CD14-positive monocyte (primary cell): ENCODE measurements at regions not wholly inside any gene's neighbourhood (a gene's known extent, or its start where the extent isn't known, plus 50 kb on each side); places are given as distances from the start of the nearest gene placed in this dataset.

ENCODE experiments used
- DNase-seq, 3 donors: peaks; one replicate each; pipeline ENCODE4 v3.0.0-alpha.2; 2011 to 2022
- H2AFZ ChIP-seq: 2 replicates; pipeline ENCODE4 v1.6.0; 2012; ENCODE audit warnings: mild to moderate bottlenecking, low read depth, low read length, inconsistent platforms; ENCODE audit not compliant: insufficient read depth, poor library complexity, severe bottlenecking
- H3K27ac ChIP-seq, 2 donors: 1 replicate in 1 of 2; 2 replicates in 1 of 2; pipeline ENCODE4 v1.5.1; 2012 to 2013; ENCODE audit warnings: low read length in 2 of 2, control low read depth in 1 of 2, inconsistent platforms in 1 of 2, low read depth in 1 of 2, mild to moderate bottlenecking in 1 of 2
- H3K27me3 ChIP-seq, 2 donors: one replicate each; pipeline versions ENCODE4 v1.6.0 to v1.6.1; 2011 to 2013; ENCODE audit warnings: low read length in 2 of 2; ENCODE audit not compliant: control insufficient read depth in 2 of 2, insufficient read depth in 2 of 2
- H3K36me3 ChIP-seq, 2 donors: replicated peaks in 1 of 2; 1 replicate in 1 of 2; 2 replicates in 1 of 2; pipeline versions ENCODE4 v1.5.1 to v1.6.1; 2012 to 2013; ENCODE audit warnings: low read length in 2 of 2, control low read depth in 1 of 2, inconsistent platforms in 1 of 2, mild to moderate bottlenecking in 1 of 2; ENCODE audit not compliant: insufficient read depth in 2 of 2, control insufficient read depth in 1 of 2
- H3K4me1 ChIP-seq, 2 donors: 1 replicate in 1 of 2; 2 replicates in 1 of 2; pipeline versions ENCODE4 v1.5.1 to v1.6.1; 2012 to 2013; ENCODE audit warnings: low read length in 2 of 2, control low read depth in 1 of 2, inconsistent platforms in 1 of 2, mild to moderate bottlenecking in 1 of 2, moderate library complexity in 1 of 2; ENCODE audit not compliant: insufficient read depth in 2 of 2, control insufficient read depth in 1 of 2
- H3K4me2 ChIP-seq: replicated peaks from 2 replicates; pipeline ENCODE3; 2012; ENCODE audit warnings: low read length, moderate library complexity, mild to moderate bottlenecking; ENCODE audit not compliant: poor library complexity, severe bottlenecking; ENCODE audit errors: extremely low read depth
- H3K4me3 ChIP-seq, 3 experiments: fragments of 200-600 bp in 1 of 3; sonication (generic) in 1 of 3; replicated peaks in 1 of 3; 1 replicate in 2 of 3; 2 replicates in 1 of 3; pipeline ENCODE4 v1.5.1; 2011 to 2013; ENCODE audit warnings: low read length in 3 of 3, mild to moderate bottlenecking in 3 of 3, control low read depth in 2 of 3, low read depth in 2 of 3, inconsistent platforms in 1 of 3, moderate library complexity in 1 of 3
- H3K79me2 ChIP-seq: 2 replicates; pipeline ENCODE4 v1.6.0; 2012; ENCODE audit warnings: mild to moderate bottlenecking, control low read depth, inconsistent platforms, low read length, moderate library complexity; ENCODE audit not compliant: insufficient read depth
- H3K9ac ChIP-seq: 2 replicates; pipeline ENCODE4 v1.6.0; 2017; ENCODE audit warnings: low read length, mild to moderate bottlenecking; ENCODE audit not compliant: insufficient read depth, poor library complexity, severe bottlenecking
- H3K9me3 ChIP-seq, 2 donors: replicated peaks in 1 of 2; 1 replicate in 1 of 2; 2 replicates in 1 of 2; pipeline versions ENCODE4 v1.5.1 to v1.6.1; 2012 to 2013; ENCODE audit warnings: low read length in 2 of 2, control low read depth in 1 of 2; ENCODE audit not compliant: control insufficient read depth in 1 of 2, insufficient read depth in 1 of 2
- H4K20me1 ChIP-seq: 2 replicates; pipeline ENCODE4 v1.6.0; 2012; ENCODE audit warnings: mild to moderate bottlenecking, low read length, control low read depth, moderate library complexity; ENCODE audit not compliant: insufficient read depth
- H3K27ac Mint-ChIP-seq, 7 donors: one replicate each; pipeline ENCODE4 v1.8.0; 2020; ENCODE audit warnings: mild to moderate bottlenecking in 7 of 7, mixed read lengths in 7 of 7, moderate library complexity in 6 of 7, inconsistent platforms in 2 of 7
- H3K27me3 Mint-ChIP-seq, 3 donors: one replicate each; pipeline ENCODE4 v1.8.0; 2021 to 2022; ENCODE audit warnings: low read depth in 3 of 3, mild to moderate bottlenecking in 3 of 3, mixed read lengths in 3 of 3, moderate library complexity in 3 of 3, inconsistent platforms in 1 of 3
- H3K36me3 Mint-ChIP-seq, 2 donors: one replicate each; pipeline ENCODE4 v1.8.0; 2020; ENCODE audit warnings: mixed read lengths in 2 of 2, inconsistent platforms in 1 of 2, mild to moderate bottlenecking in 1 of 2
- H3K4me1 Mint-ChIP-seq: one replicate; pipeline ENCODE4 v1.8.0; 2020; ENCODE audit warnings: mild to moderate bottlenecking, mixed read lengths
- H3K4me3 Mint-ChIP-seq, 2 donors: one replicate each; pipeline ENCODE4 v1.8.0; 2020; ENCODE audit warnings: mild to moderate bottlenecking in 2 of 2, mixed read lengths in 2 of 2, moderate library complexity in 1 of 2
- H3K9me3 Mint-ChIP-seq, 7 donors: one replicate each; pipeline ENCODE4 v1.8.0; 2020 to 2022; ENCODE audit warnings: mixed read lengths in 7 of 7, mild to moderate bottlenecking in 6 of 7, moderate library complexity in 6 of 7, inconsistent platforms in 2 of 7
- WGBS: methylation state at CpG from one replicate; pipeline ENCODE4 v1.1.5; 2013; ENCODE audit warnings: missing lambda C conversion rate; ENCODE audit not compliant: insufficient coverage; 5-methylcytosine and 5-hydroxymethylcytosine counted together
- intact Hi-C, 2 donors: fragments of 100-400 bp; cut with micrococcal nuclease; formaldehyde crosslinking; loops; one replicate each; pipeline versions ENCODE4 v1.15.0 to v1.15.1; 2023
- TF ChIP-seq, protein P1 (sequence below): fragments of 200-600 bp; IDR thresholded peaks from one replicate; pipeline ENCODE4 v1.8.0; 2022; ENCODE audit warnings: antibody characterized with exemption, mild to moderate bottlenecking

DNA sequence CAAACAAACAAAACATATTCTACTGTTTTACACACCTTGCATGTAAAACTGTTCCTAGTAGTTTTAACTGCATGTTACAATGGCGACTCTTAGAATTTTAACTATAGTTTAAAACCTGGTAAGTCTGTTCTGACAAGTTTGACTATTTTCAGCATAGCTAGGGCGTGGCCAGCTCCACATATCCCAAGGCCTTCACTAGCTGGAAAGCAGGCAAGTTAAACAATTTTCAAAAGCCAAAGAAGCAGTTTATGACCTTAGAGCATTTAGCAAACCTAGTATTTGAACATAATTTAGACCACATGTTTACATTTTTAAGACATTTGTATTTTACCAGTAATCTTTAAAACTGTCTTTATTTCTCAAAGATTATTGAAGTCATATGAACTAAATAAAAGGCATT, 402.8 kb upstream of the SYT4 start:
- intact Hi-C loops = no loop called here
- H3K4me1 Mint-ChIP-seq = no peaks in the 10 kb centered on the region
- H3K4me3 Mint-ChIP-seq = no peak overlapping the region
- TF ChIP-seq, protein P1, sequence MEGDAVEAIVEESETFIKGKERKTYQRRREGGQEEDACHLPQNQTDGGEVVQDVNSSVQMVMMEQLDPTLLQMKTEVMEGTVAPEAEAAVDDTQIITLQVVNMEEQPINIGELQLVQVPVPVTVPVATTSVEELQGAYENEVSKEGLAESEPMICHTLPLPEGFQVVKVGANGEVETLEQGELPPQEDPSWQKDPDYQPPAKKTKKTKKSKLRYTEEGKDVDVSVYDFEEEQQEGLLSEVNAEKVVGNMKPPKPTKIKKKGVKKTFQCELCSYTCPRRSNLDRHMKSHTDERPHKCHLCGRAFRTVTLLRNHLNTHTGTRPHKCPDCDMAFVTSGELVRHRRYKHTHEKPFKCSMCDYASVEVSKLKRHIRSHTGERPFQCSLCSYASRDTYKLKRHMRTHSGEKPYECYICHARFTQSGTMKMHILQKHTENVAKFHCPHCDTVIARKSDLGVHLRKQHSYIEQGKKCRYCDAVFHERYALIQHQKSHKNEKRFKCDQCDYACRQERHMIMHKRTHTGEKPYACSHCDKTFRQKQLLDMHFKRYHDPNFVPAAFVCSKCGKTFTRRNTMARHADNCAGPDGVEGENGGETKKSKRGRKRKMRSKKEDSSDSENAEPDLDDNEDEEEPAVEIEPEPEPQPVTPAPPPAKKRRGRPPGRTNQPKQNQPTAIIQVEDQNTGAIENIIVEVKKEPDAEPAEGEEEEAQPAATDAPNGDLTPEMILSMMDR = no peak
- Histone ChIP-seq H3K36me3 (no peaks in the 10 kb centered on the region), H3K27ac (no peak overlapping the region), H3K4me2 (no peak overlapping the region), H3K4me3 (no peak overlapping the region), H3K9ac (no peak overlapping the region), H4K20me1 (no peaks in the 10 kb centered on the region), H3K27me3 (no peaks in the 10 kb centered on the region), H2AFZ (no peak overlapping the region), H3K4me1 (no peaks in the 10 kb centered on the region), H3K9me3 (peaks cover 0 to 5% of the 10 kb centered on the region in 2 donors), H3K79me2 (no peaks in the 10 kb centered on the region)
- 50% methylated on average over 1 of the region's 2 CpGs for WGBS
- peaks cover 0 to 2% (median 0%) of the 10 kb centered on the region in 3 donors for H3K27me3 Mint-ChIP-seq
- H3K9me3 Mint-ChIP-seq = peaks cover 0 to 19% (median 3%) of the 10 kb centered on the region in 7 donors
- H3K27ac Mint-ChIP-seq = no peak overlapping the region
- H3K36me3 Mint-ChIP-seq = no peaks in the 10 kb centered on the region
- no peak for DNase-seq

DNA sequence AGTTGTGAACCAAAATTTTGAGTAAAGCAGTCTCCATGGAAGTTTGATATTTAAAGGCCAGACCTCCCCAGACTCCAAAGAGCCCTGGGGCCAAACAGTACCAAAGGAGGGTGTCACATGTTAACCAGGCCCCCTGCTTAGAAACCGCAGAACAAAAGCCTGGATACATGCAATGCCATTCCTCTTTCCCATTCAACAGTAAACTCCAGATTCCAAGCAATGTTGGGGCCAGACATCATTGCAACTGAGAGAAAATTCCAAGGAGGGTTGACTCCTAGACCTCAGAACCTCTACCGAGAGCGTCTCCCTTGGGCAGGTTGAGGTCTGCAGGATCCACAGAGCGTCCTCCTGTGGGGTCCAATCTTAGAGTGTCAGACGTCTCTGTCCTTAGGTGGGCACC, 404.4 kb upstream of the SYT4 start:
- no peak overlapping the region for H3K4me2 ChIP-seq
- Mint-ChIP-seq H3K9me3 (peaks cover 0 to 19% (median 3%) of the 10 kb centered on the region in 7 donors), H3K4me1 (no peaks in the 10 kb centered on the region), H3K4me3 (no peak overlapping the region), H3K36me3 (no peaks in the 10 kb centered on the region), H3K27ac (no peak overlapping the region), H3K27me3 (peaks cover 0 to 2% (median 0%) of the 10 kb centered on the region in 3 donors)
- peaks cover 0 to 5% of the 10 kb centered on the region in 2 donors for H3K9me3 ChIP-seq
- H2AFZ ChIP-seq = no peak overlapping the region
- 100% methylated on average over 2 of the region's 5 CpGs for WGBS
- H3K79me2 ChIP-seq = no peaks in the 10 kb centered on the region
- intact Hi-C loops = no loop called here
- H3K4me3 ChIP-seq = no peak overlapping the region
- H3K9ac ChIP-seq = no peak overlapping the region
- DNase-seq = no peak
- H4K20me1 ChIP-seq = no peaks in the 10 kb centered on the region
- no peaks in the 10 kb centered on the region for H3K27me3 ChIP-seq
- H3K4me1 ChIP-seq = no peaks in the 10 kb centered on the region
- H3K36me3 ChIP-seq = no peaks in the 10 kb centered on the region
- TF ChIP-seq, protein P1 = no peak
- no peak overlapping the region for H3K27ac ChIP-seq
